Smooth muscle cell (in vitro differentiated cells): ENCODE measurements at regions not wholly inside any gene's neighbourhood (a gene's known extent, or its start where the extent isn't known, plus 50 kb on each side); places are given as distances from the start of the nearest gene placed in this dataset.

Experiments
- DNase-seq: peaks from one replicate; lab custom pipeline; 2025; ENCODE audit not compliant: unreplicated experiment; lab: John Stamatoyannopoulos, UW
- H2AFZ ChIP-seq: fragments of 200-600 bp; sonication (generic); 2 replicates; pipeline ENCODE4 v1.6.0; 2016; ENCODE audit warnings: antibody characterized with exemption, low read depth, mild to moderate bottlenecking
- H3F3A ChIP-seq: fragments of 200-600 bp; sonication (generic); 2 replicates; pipeline ENCODE4 v1.6.0; 2017; ENCODE audit warnings: antibody characterized with exemption, low read depth
- H3K27ac ChIP-seq: fragments of 200-600 bp; sonication (generic); 2 replicates; pipeline ENCODE4 v1.5.1; 2016; ENCODE audit warnings: low read depth, mild to moderate bottlenecking
- H3K27me3 ChIP-seq: fragments of 200-600 bp; sonication (generic); 2 replicates; pipeline ENCODE4 v1.6.1; 2016; ENCODE audit warnings: low read depth, mild to moderate bottlenecking
- H3K36me3 ChIP-seq: fragments of 200-600 bp; sonication (generic); 2 replicates; pipeline ENCODE4 v1.5.1; 2016; ENCODE audit warnings: low read depth
- H3K4me1 ChIP-seq: fragments of 200-600 bp; sonication (generic); 2 replicates; pipeline ENCODE4 v1.5.1; 2016; ENCODE audit warnings: low read depth
- H3K4me2 ChIP-seq: fragments of 200-600 bp; sonication (generic); 2 replicates; pipeline ENCODE4 v1.6.0; 2016; ENCODE audit warnings: mild to moderate bottlenecking
- H3K4me3 ChIP-seq: fragments of 200-600 bp; sonication (generic); 2 replicates; pipeline ENCODE4 v1.5.1; 2016; ENCODE audit warnings: mild to moderate bottlenecking
- H3K79me2 ChIP-seq: fragments of 200-600 bp; sonication (generic); 2 replicates; pipeline ENCODE4 v1.6.0; 2016; ENCODE audit warnings: low read depth, mild to moderate bottlenecking
- H3K9ac ChIP-seq: fragments of 200-600 bp; sonication (generic); 2 replicates; pipeline ENCODE4 v1.6.0; 2016; ENCODE audit warnings: low read depth
- H3K9me3 ChIP-seq: fragments of 200-600 bp; sonication (generic); replicated peaks from 2 replicates; pipeline ENCODE4 v1.5.1; 2016; ENCODE audit warnings: low read depth
- H4K20me1 ChIP-seq: fragments of 200-600 bp; sonication (generic); 2 replicates; pipeline ENCODE4 v1.6.0; 2016; ENCODE audit warnings: low read depth
- WGBS: methylation state at CpG from one replicate; pipeline ENCODE4 v1.1.7; 2016; ENCODE audit warnings: low lambda C conversion rate; 5-methylcytosine and 5-hydroxymethylcytosine counted together
- TF ChIP-seq, protein P1 (sequence below): fragments of 200-600 bp; sonication (generic); IDR thresholded peaks from 2 replicates; pipeline ENCODE4 v1.5.1; 2017; ENCODE audit warnings: borderline replicate concordance, mild to moderate bottlenecking, antibody characterized with exemption; ENCODE audit not compliant: insufficient read depth, poor library complexity, severe bottlenecking

DNA sequence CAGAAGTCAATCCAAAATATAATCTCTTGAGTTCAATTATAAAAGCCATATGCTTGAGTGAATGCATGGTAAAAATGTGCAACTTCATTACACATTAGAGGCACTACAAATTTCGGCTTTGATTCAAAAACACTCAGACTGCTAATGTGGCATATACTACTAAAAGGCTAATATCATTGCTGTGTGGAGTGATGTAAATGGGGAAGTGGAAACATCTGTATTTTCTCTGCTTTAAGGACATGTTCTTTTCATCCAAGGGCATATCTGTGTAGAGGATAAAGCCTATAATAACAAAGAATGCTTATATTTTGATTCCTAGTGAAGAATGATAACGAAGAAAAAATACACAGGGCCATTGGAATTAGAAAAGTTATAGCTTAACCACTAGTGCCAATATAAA lies 643.9 kb upstream of the ZNF608 start:
- H3K79me2 ChIP-seq: no peaks in the 10 kb centered on the region
- H3K27me3 ChIP-seq: no peaks in the 10 kb centered on the region
- DNase-seq: no peak
- H3K4me1 ChIP-seq: no peaks in the 10 kb centered on the region
- no peak overlapping the region for H3K9ac ChIP-seq
- H3K27ac ChIP-seq: no peak overlapping the region
- no peak overlapping the region for H3K4me3 ChIP-seq
- WGBS: 84% methylated on average over 2 of the region's 2 CpGs
- TF ChIP-seq, protein P1, sequence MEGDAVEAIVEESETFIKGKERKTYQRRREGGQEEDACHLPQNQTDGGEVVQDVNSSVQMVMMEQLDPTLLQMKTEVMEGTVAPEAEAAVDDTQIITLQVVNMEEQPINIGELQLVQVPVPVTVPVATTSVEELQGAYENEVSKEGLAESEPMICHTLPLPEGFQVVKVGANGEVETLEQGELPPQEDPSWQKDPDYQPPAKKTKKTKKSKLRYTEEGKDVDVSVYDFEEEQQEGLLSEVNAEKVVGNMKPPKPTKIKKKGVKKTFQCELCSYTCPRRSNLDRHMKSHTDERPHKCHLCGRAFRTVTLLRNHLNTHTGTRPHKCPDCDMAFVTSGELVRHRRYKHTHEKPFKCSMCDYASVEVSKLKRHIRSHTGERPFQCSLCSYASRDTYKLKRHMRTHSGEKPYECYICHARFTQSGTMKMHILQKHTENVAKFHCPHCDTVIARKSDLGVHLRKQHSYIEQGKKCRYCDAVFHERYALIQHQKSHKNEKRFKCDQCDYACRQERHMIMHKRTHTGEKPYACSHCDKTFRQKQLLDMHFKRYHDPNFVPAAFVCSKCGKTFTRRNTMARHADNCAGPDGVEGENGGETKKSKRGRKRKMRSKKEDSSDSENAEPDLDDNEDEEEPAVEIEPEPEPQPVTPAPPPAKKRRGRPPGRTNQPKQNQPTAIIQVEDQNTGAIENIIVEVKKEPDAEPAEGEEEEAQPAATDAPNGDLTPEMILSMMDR: no peak
- H2AFZ ChIP-seq: no peak overlapping the region
- no peaks in the 10 kb centered on the region for H3K9me3 ChIP-seq
- H3F3A ChIP-seq: no peaks in the 10 kb centered on the region
- H3K4me2 ChIP-seq: no peak overlapping the region
- H3K36me3 ChIP-seq: no peaks in the 10 kb centered on the region
- no peaks in the 10 kb centered on the region for H4K20me1 ChIP-seq

DNA sequence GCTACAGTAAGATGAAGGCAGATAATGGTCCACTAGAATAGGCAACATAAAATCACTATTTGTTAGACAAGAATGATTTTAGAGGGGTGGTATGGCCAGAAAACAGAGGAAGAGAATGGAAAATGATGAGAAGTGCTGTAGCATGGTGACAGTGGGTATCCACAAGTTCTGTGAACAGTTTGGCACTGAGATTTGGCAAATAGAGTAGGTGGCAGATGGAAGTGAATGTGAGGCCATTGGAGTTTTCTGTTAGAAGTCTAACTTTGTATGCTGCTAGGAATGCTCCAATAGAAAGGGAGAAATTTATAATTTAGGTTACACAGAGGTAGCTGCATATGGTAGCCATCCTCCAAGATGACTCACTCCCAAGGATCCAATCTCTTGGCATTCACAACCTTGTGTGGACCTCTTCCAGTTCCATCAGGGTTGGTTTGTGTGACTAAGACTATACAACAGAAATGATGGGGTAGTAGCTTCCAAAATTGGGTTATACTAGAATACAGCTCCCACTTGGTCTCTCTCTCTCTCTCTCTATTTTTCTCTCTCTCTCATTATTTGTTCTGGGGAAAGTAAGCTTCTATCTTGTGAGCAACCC lies 646.9 kb upstream of the ZNF608 start:
- Histone ChIP-seq H3K27me3 (no peaks in the 10 kb centered on the region), H4K20me1 (no peaks in the 10 kb centered on the region), H3K9ac (no peak overlapping the region), H3K36me3 (no peaks in the 10 kb centered on the region), H3F3A (no peaks in the 10 kb centered on the region), H3K79me2 (no peaks in the 10 kb centered on the region), H3K4me1 (no peaks in the 10 kb centered on the region), H2AFZ (no peak overlapping the region), H3K4me3 (no peak overlapping the region), H3K4me2 (no peak overlapping the region), H3K9me3 (no peaks in the 10 kb centered on the region), H3K27ac (no peak overlapping the region)
- no peak for DNase-seq
- TF ChIP-seq, protein P1: no peak

DNA sequence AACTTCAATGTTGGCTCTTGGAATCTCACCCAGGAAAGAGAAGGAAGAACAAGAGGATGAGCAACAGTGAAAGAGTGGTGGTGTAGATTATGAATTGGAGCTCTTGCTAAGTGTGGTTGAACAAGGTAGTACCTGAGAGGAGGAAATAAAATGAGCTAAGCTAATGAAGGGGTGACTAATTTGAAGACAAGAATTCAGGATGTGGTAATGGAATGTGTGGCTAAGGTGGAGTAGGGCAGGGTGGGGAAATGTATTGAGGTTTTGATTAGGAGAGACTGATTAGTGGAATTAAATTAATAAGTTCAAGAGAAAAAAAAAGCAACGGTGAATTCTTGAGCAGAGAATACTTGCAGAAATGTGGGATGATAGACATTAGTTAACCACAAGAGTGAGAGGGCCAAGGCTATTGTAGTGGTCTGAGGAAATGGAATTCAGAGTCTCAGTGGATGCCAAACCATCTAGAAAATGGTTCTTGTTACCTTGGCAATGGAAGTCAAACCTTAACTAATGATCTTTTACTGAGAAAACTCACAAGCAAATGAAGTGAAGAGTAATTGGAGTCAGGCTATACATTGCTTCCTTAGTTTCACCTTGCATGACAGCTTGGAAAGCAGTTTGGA lies 648.3 kb upstream of the ZNF608 start:
- Histone ChIP-seq H3K79me2 (no peaks in the 10 kb centered on the region), H3K27me3 (no peaks in the 10 kb centered on the region), H3K4me2 (no peak overlapping the region), H3K9me3 (no peaks in the 10 kb centered on the region), H3K27ac (no peak overlapping the region), H3K36me3 (no peaks in the 10 kb centered on the region), H3K4me1 (no peaks in the 10 kb centered on the region), H3K9ac (no peak overlapping the region), H3F3A (no peaks in the 10 kb centered on the region), H3K4me3 (no peak overlapping the region), H4K20me1 (no peaks in the 10 kb centered on the region), H2AFZ (no peak overlapping the region)
- TF ChIP-seq, protein P1: no peak
- no peak for DNase-seq
- WGBS: 96% methylated on average over 1 of the region's 1 CpG

DNA sequence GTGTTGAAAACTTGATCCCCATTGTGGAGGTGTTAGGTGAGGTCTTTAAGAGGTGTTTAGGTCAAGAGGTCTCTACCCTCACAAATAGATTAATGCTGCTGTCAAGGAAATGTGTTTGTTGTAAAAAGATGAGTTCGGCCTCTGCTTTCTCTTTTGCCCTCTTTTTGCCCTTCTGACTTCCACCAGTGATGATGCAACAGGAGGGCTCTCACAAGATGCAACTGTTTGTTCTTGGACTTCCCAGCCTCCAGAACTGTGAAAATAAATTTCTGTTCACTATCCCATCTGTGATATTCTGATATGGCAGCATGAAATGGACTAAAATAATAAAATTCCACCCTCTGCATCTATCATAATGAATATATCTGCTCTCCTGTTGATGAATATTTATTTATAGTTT lies 650.0 kb upstream of the ZNF608 start:
- H3K27ac ChIP-seq: no peak overlapping the region
- H3K79me2 ChIP-seq: no peaks in the 10 kb centered on the region
- H2AFZ ChIP-seq: no peak overlapping the region
- no peaks in the 10 kb centered on the region for H4K20me1 ChIP-seq
- H3K36me3 ChIP-seq: no peaks in the 10 kb centered on the region
- no peak overlapping the region for H3K4me3 ChIP-seq
- H3K9ac ChIP-seq: no peak overlapping the region
- no peaks in the 10 kb centered on the region for H3F3A ChIP-seq
- TF ChIP-seq, protein P1: no peak
- no peaks in the 10 kb centered on the region for H3K27me3 ChIP-seq
- no peaks in the 10 kb centered on the region for H3K4me1 ChIP-seq
- H3K4me2 ChIP-seq: no peak overlapping the region
- H3K9me3 ChIP-seq: no peaks in the 10 kb centered on the region
- 89% methylated on average over 1 of the region's 1 CpG for WGBS
- DNase-seq: no peak
